GM23338 (cell line): ENCODE measurements at regions not wholly inside any gene's neighbourhood (a gene's known extent, or its start where the extent isn't known, plus 50 kb on each side); places are given as distances from the start of the nearest gene placed in this dataset.

Source experiments
- ATAC-seq: fragments of 200-7000 bp; cut with Tn5 transposase; 3 replicates; pipeline ENCODE4 v1.9.1; 2020
- DNase-seq: peaks from one replicate; pipeline ENCODE4 v3.0.0-alpha.2; 2015; ENCODE audit warnings: low spot score
- H2AFZ ChIP-seq: fragments of 200-600 bp; sonication (generic); 2 replicates; pipeline ENCODE4 v1.8.0; 2016; ENCODE audit warnings: antibody characterized with exemption, mild to moderate bottlenecking, moderate library complexity
- H3F3A ChIP-seq: fragments of 200-600 bp; sonication (generic); replicated peaks from 2 replicates; pipeline ENCODE4 v1.8.0; 2017; ENCODE audit warnings: antibody characterized with exemption, mixed run types, low read depth
- H3K27ac ChIP-seq: fragments of 200-600 bp; sonication (generic); 2 replicates; pipeline ENCODE4 v1.6.1; 2016; ENCODE audit warnings: low read depth
- H3K27me3 ChIP-seq: fragments of 200-600 bp; sonication (generic); 2 replicates; pipeline ENCODE4 v1.8.0; 2016; ENCODE audit warnings: mild to moderate bottlenecking, mixed run types, moderate library complexity; ENCODE audit not compliant: insufficient read depth
- H3K36me3 ChIP-seq: fragments of 200-600 bp; sonication (generic); 2 replicates; pipeline ENCODE4 v1.8.0; 2016; ENCODE audit warnings: mild to moderate bottlenecking; ENCODE audit not compliant: insufficient read depth
- H3K4me1 ChIP-seq: fragments of 200-600 bp; sonication (generic); 2 replicates; pipeline ENCODE4 v1.8.0; 2016; ENCODE audit warnings: mild to moderate bottlenecking, moderate library complexity; ENCODE audit not compliant: insufficient read depth
- H3K4me2 ChIP-seq: fragments of 200-600 bp; sonication (generic); 2 replicates; pipeline ENCODE4 v1.7.1; 2017; ENCODE audit warnings: mixed run types
- H3K4me3 ChIP-seq: fragments of 200-600 bp; sonication (generic); 2 replicates; pipeline ENCODE4 v1.6.1; 2016; ENCODE audit warnings: mixed run types
- H3K79me2 ChIP-seq: fragments of 200-600 bp; sonication (generic); replicated peaks from 2 replicates; pipeline ENCODE4 v1.8.0; 2017; ENCODE audit warnings: mild to moderate bottlenecking; ENCODE audit not compliant: insufficient read depth
- H3K9me2 ChIP-seq: fragments of 200-600 bp; sonication (generic); 2 replicates; pipeline ENCODE4 v1.8.0; 2017; ENCODE audit not compliant: insufficient read depth
- H4K20me1 ChIP-seq: fragments of 200-600 bp; sonication (generic); replicated peaks from 2 replicates; pipeline ENCODE4 v1.8.0; 2017; ENCODE audit warnings: mild to moderate bottlenecking; ENCODE audit not compliant: insufficient read depth
- H3K27ac Mint-ChIP-seq: 2 replicates; pipeline ENCODE4 v1.8.0; 2020; ENCODE audit warnings: inconsistent platforms, mild to moderate bottlenecking, moderate library complexity, mixed read lengths
- H3K27me3 Mint-ChIP-seq: 3 replicates; pipeline ENCODE4 v1.8.0; 2022; ENCODE audit warnings: low read depth, mild to moderate bottlenecking, moderate library complexity, mixed read lengths, inconsistent platforms; ENCODE audit not compliant: insufficient read depth, poor library complexity
- H3K36me3 Mint-ChIP-seq: 3 replicates; pipeline ENCODE4 v1.8.0; 2021; ENCODE audit warnings: low read depth, mild to moderate bottlenecking, inconsistent platforms, moderate library complexity, mixed read lengths
- H3K4me1 Mint-ChIP-seq: 3 replicates; pipeline ENCODE4 v1.8.0; 2020; ENCODE audit warnings: mild to moderate bottlenecking, inconsistent platforms, mixed read lengths
- H3K4me3 Mint-ChIP-seq: 3 replicates; pipeline ENCODE4 v1.8.0; 2021; ENCODE audit warnings: moderate library complexity, mild to moderate bottlenecking, inconsistent platforms, mixed read lengths
- H3K9me3 Mint-ChIP-seq: 3 replicates; pipeline ENCODE4 v1.8.0; 2020; ENCODE audit warnings: moderate library complexity, mild to moderate bottlenecking, inconsistent platforms, mixed read lengths
- CREB1 ChIP-seq: fragments of 250-450 bp; sonication (Bioruptor Pico); IDR thresholded peaks from 2 replicates; pipeline ENCODE4 v1.5.0; 2020; ENCODE audit warnings: low read depth, mild to moderate bottlenecking, moderate library complexity
- CTCF ChIP-seq, 2 experiments: fragments of 200-600 bp in 1 of 2; sonication (generic) in 1 of 2; conservative IDR thresholded peaks; 2 replicates each; pipeline versions ENCODE4 v1.5.1 to v1.6.1; 2016 to 2017; ENCODE audit warnings: antibody characterized with exemption in 2 of 2, low read depth in 2 of 2, mild to moderate bottlenecking in 2 of 2, moderate library complexity in 1 of 2
- ETS1 ChIP-seq: IDR thresholded peaks from 2 replicates; pipeline ENCODE4 v1.6.1; 2016; ENCODE audit warnings: antibody characterized with exemption
- EZH2 ChIP-seq: fragments of 200-600 bp; sonication (generic); IDR thresholded peaks from one replicate; pipeline ENCODE4 v1.8.0; 2017; ENCODE audit warnings: antibody characterized with exemption, mild to moderate bottlenecking, low read depth; ENCODE audit not compliant: unreplicated experiment
- JUNB ChIP-seq: IDR thresholded peaks from one replicate; pipeline ENCODE4 v1.6.1; 2016; ENCODE audit warnings: antibody characterized with exemption; ENCODE audit not compliant: unreplicated experiment
- NANOG ChIP-seq: IDR thresholded peaks from 2 replicates; pipeline ENCODE4 v1.6.1; 2016; ENCODE audit warnings: antibody characterized with exemption, borderline replicate concordance
- REST ChIP-seq: IDR thresholded peaks from one replicate; pipeline ENCODE4 v1.6.1; 2018; ENCODE audit warnings: antibody characterized with exemption; ENCODE audit not compliant: unreplicated experiment
- ZNF462 ChIP-seq: fragments of 250-450 bp; sonication (Bioruptor Pico); IDR thresholded peaks from 2 replicates; pipeline ENCODE4 v1.5.0; 2020; ENCODE audit warnings: mild to moderate bottlenecking, moderate library complexity

- no peak overlapping the region for H2AFZ ChIP-seq
- no peaks in the 10 kb centered on the region for H3K79me2 ChIP-seq
- H3K9me2 ChIP-seq, result no peaks in the 10 kb centered on the region
- H3K4me1 ChIP-seq, result peaks cover 25% of the 10 kb centered on the region
- DNase-seq (peak; percentile 86), ATAC-seq (peak; percentile 85)
- Mint-ChIP-seq H3K27ac (peak overlapping the region; percentile 98), H3K9me3 (peaks cover 3% of the 10 kb centered on the region; the same call in 2 of the 3 replicates), H3K27me3 (peaks cover 8% of the 10 kb centered on the region), H3K4me1 (peaks cover 32% of the 10 kb centered on the region), H3K36me3 (peaks cover 8% of the 10 kb centered on the region; the same call in 2 of the 3 replicates), H3K4me3 (peak overlapping the region; percentile 41)
- peak overlapping the region; percentile 33 for H3K4me3 ChIP-seq
- H4K20me1 ChIP-seq, result no peaks in the 10 kb centered on the region
- H3K27me3 ChIP-seq, result no peaks in the 10 kb centered on the region
- peak overlapping the region; percentile 98 for H3K27ac ChIP-seq
- H3K4me2 ChIP-seq, result peak overlapping the region; percentile 61
- TF ChIP-seq JUNB (no peak), EZH2 (no peak), CTCF (conservative IDR thresholded peaks at IDR 0.05; ENCODE audit: low read depth in 2 of 2) (0 out of 4 replicates have a peak, but pooled peaks of 1 of the 2 experiments have one; percentile 0), NANOG (peak; percentile 73)
- H3K36me3 ChIP-seq, result no peaks in the 10 kb centered on the region
- no peaks in the 10 kb centered on the region; the same call in 1 of the 2 replicates for H3F3A ChIP-seq
Observed at GRCh38 chrX:13198056-13198761, 121.6 kb downstream of the ATXN3L start.

DNA sequence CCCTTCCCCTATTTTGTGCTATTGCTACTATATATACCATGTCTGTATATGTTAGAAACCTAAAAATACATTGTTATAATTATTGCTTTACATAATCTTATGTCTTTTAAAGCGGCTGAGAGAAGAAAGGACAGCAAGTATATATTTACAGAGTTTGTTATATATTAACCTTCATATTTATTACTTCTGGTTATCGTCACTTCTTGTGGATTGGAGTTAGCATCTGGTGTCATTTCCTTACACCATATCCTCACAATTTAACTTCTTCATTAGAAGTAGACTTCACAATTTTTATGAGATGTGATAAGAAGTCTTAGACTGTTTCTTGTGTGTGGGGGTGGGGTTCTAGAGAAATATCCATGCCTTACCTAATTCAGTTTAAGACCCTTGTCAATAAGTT, 123.1 kb downstream of the ATXN3L start:
- H3K4me1 Mint-ChIP-seq, result peaks cover 32% of the 10 kb centered on the region
- no peak for TF ChIP-seq ETS1
- no peak for TF ChIP-seq REST
- TF ChIP-seq CREB1 (CRISPR knock-in tag), result no peak
- no peak for TF ChIP-seq ZNF462

More for the DNA sequence above, 123.1 kb downstream of the ATXN3L start:
- no peak for ATAC-seq
- H3K27me3 ChIP-seq, result no peaks in the 10 kb centered on the region
- H3K4me1 ChIP-seq, result peaks cover 25% of the 10 kb centered on the region
- H2AFZ ChIP-seq, result no peak overlapping the region
- H3K4me3 Mint-ChIP-seq, result no peak overlapping the region
- H3K9me2 ChIP-seq, result no peaks in the 10 kb centered on the region
- H3K27ac Mint-ChIP-seq, result no peak overlapping the region
- no peak for DNase-seq
- H3K4me3 ChIP-seq, result no peak overlapping the region
- H3K27ac ChIP-seq, result peak overlapping the region; percentile 98; the same call in 1 of the 2 replicates
- peaks cover 4% of the 10 kb centered on the region for H3K27me3 Mint-ChIP-seq
- peaks cover 3% of the 10 kb centered on the region; the same call in 2 of the 3 replicates for H3K9me3 Mint-ChIP-seq
- no peak overlapping the region for H3K4me2 ChIP-seq
- peaks cover 8% of the 10 kb centered on the region; the same call in 2 of the 3 replicates for H3K36me3 Mint-ChIP-seq
- H4K20me1 ChIP-seq, result no peaks in the 10 kb centered on the region
- no peaks in the 10 kb centered on the region for H3K36me3 ChIP-seq
- no peaks in the 10 kb centered on the region; the same call in 1 of the 2 replicates for H3F3A ChIP-seq
- no peaks in the 10 kb centered on the region for H3K79me2 ChIP-seq
